ENCODE measurements at regions not wholly inside any gene's neighbourhood (a gene's known extent, or its start where the extent isn't known, plus 50 kb on each side); places are given as distances from the start of the nearest gene placed in this dataset.
"Not testable (repeated sequence)": the region's sequence is repeated elsewhere in the genome, so short reads cannot be mapped to it uniquely, and the experiment has no call there.

GRCh38 chr13:72586518-72586917 is 140.9 kb downstream of the MZT1 start:
- no peak for DNase-seq (ENCODE audit: low read depth in 3 of 3)

- no peak for DNase-seq (ENCODE audit: low read depth in 3 of 3)
Observed at GRCh38 chr13:72585254-72585653, 142.2 kb downstream of the MZT1 start.

- no peak for DNase-seq (ENCODE audit: low read depth in 3 of 3)
Observed at GRCh38 chr13:72571191-72571590, 156.2 kb downstream of the MZT1 start.

GRCh38 chr13:72570019-72570418 is 157.4 kb downstream of the MZT1 start:
- DNase-seq (ENCODE audit: low read depth in 3 of 3), result no peak

GRCh38 chr13:72567566-72567965 is 159.9 kb downstream of the MZT1 start:
- DNase-seq (ENCODE audit: low read depth in 3 of 3), result no peak

GRCh38 chr13:72566526-72566925 is 160.9 kb downstream of the MZT1 start:
- no peak for DNase-seq (ENCODE audit: low read depth in 3 of 3)

- DNase-seq (ENCODE audit: low read depth in 3 of 3), result no peak
Observed at GRCh38 chr13:72565893-72566292, 161.5 kb downstream of the MZT1 start.

GRCh38 chr13:72562686-72563085 is 164.7 kb downstream of the MZT1 start:
- DNase-seq (ENCODE audit: low read depth in 3 of 3), result no peak

GRCh38 chr13:72561791-72562190 is 165.6 kb downstream of the MZT1 start:
- DNase-seq (ENCODE audit: low read depth in 3 of 3), result no peak

GRCh38 chr13:72559716-72560115 is 167.7 kb downstream of the MZT1 start:
- DNase-seq (ENCODE audit: low read depth in 3 of 3), result no peak

- no peak for DNase-seq (ENCODE audit: low read depth in 3 of 3)
Observed at GRCh38 chr13:72556945-72557344, 170.5 kb downstream of the MZT1 start.

- DNase-seq (ENCODE audit: low read depth in 3 of 3), result no peak
Observed at GRCh38 chr13:72555601-72556000, 171.8 kb downstream of the MZT1 start.

GRCh38 chr13:72552731-72553130 is 174.7 kb downstream of the MZT1 start:
- no peak for DNase-seq (ENCODE audit: low read depth in 3 of 3)

GRCh38 chr13:72545895-72546294 is 181.5 kb downstream of the MZT1 start:
- DNase-seq (ENCODE audit: low read depth in 3 of 3), result not testable (repeated sequence)

- no peak for DNase-seq (ENCODE audit: low read depth in 3 of 3)
Observed at GRCh38 chr13:72545030-72545719, 182.3 kb downstream of the MZT1 start.

GRCh38 chr13:72544042-72544441 is 183.4 kb downstream of the MZT1 start:
- DNase-seq (ENCODE audit: low read depth in 3 of 3), result no peak

- no peak for DNase-seq (ENCODE audit: low read depth in 3 of 3)
Observed at GRCh38 chr13:72542241-72542640, 185.2 kb downstream of the MZT1 start.

- no peak for DNase-seq (ENCODE audit: low read depth in 3 of 3)
Observed at GRCh38 chr13:72541674-72542073, 185.8 kb downstream of the MZT1 start.

- DNase-seq (ENCODE audit: low read depth in 3 of 3), result no peak
Observed at GRCh38 chr13:72540881-72541280, 186.5 kb downstream of the MZT1 start.

GRCh38 chr13:72539925-72540324 is 187.5 kb downstream of the MZT1 start:
- no peak for DNase-seq (ENCODE audit: low read depth in 3 of 3)

- DNase-seq (ENCODE audit: low read depth in 3 of 3), result no peak
Observed at GRCh38 chr13:72537782-72538181, 189.6 kb downstream of the MZT1 start.

- DNase-seq (ENCODE audit: low read depth in 3 of 3), result no peak
Observed at GRCh38 chr13:72537395-72537780, 190.0 kb downstream of the MZT1 start.

GRCh38 chr13:72536714-72537394 is 190.6 kb downstream of the MZT1 start:
- no peak for DNase-seq (ENCODE audit: low read depth in 3 of 3)

All from stimulated activated CD4-positive, alpha-beta T cell treated with anti-CD3 and anti-CD28 coated beads, TNF-alpha, amount 100 ng/mL, for 4 hours (primary cell).